GM19463 (cell line): ENCODE measurements at regions not wholly inside any gene's neighbourhood (a gene's known extent, or its start where the extent isn't known, plus 50 kb on each side); places are given as distances from the start of the nearest gene placed in this dataset.

Source experiments
- ATAC-seq: cut with Tn5 transposase; IDR thresholded peaks from one replicate; pipeline ENCODE4 v1.9.1; 2021; ENCODE audit warnings: mild to moderate bottlenecking, moderate library complexity; ENCODE audit not compliant: unreplicated experiment

- no peak for ATAC-seq
These were observed 383.6 kb upstream of the SALL3 start for GRCh38 chr18:78595924-78596573.

DNA sequence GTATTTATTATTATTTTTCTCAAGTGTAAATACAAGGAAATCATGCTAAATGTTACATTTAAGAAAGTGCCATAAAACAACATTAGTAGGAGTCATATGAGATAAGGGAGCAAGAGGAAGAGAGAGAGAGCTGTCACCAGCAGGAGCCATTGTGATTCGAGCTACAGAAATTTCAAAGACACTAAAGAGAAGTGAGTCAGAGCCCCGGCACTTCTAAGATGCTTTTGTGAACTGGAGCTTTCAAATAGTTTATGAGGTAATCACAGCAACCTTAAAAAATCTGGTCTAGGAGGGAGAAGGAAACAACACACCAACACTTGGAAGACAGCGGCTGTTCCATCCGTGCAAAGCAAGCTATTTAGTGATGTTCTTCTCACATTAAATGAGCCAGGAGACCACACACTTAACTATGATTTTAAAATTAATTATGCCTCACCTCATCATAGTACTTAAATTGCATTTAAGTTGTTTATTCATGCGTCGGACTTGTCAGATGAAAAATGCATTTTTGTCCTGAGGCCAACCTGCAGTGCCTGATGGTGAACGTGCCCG is 382.7 kb upstream of the SALL3 start:
- no peak for ATAC-seq

DNA sequence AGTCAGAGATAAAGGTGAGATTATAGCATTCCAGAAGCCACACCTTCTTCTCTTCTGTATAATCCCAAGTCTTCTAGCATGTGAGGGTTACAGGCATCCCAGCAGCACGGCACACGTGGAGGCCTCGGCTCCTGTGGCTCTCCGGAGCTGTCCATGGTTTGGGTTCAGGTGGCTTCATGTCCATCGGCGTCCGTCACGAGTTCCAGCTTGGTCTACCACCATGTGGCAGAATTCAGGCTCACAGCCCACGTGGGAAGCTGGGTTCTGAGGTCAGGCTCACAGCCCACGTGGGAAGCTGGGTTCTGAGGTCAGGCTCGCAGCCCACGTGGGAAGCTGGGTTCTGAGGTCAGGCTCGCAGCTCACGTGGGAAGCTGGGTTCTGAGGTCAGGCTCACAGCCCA is 378.3 kb upstream of the SALL3 start:
- ATAC-seq = no peak

DNA sequence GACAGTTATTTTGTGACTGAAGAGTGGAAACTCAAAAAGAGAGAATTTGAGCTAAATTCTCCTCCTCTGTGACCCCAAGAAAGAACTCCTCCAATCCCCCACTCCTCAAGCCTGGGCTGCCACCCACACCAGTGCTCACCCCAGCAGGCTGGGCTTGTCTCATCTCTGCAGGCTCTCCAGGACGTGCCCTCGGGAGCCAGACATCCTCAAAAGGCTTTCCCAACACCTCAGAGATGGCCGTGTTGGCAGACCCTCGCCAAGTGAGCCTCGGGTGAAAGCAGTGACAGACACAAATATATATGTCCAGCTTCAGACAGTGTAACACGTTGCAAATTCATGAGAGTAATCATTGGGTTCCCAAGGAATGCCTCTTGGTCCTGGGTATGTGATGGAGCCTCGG is 377.7 kb upstream of the SALL3 start:
- no peak for ATAC-seq

GRCh38 chr18:78602430-78602829 is 377.2 kb upstream of the SALL3 start:
- no peak for ATAC-seq

DNA sequence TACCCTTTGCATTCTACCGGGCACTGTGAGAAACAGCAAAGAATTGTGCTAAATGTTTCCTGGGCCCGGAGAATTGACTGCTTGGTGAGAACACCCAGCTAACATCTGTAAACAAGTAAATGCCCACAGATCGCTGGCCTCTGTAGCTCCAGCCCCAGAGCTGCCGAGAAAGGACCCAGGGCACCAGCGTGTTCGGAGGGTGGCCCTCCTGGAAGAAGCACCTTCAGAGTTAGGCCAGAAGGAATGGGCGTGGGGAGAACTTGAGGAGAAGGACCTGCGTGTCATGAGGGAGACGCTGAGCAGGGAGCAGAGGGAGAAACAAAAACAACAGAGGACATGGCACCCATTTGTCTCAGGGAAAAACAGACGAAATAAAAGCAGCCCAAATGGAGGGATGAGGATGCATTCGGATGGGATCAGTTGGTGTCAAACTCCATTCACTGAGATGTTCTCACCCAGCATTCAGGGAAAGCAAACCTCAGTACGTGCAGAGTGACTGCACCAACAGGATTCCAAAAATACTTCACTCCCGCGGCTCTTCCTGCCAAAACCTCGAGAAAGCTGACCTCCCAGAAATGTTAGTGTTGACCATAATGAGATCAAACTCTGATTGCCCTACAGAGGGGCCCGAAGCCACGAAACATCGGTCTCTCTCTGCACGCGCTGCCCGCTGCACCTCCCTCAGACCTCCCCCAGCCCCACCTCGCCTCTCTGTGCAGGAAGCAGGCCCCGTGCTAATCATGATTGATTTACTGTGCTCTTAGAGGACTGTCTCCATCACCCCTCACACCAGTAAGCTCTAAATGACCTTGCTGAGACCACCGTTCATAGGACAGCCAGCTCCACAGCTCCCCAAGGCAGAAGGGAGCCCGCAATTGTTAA is 376.3 kb upstream of the SALL3 start:
- no peak for ATAC-seq

DNA sequence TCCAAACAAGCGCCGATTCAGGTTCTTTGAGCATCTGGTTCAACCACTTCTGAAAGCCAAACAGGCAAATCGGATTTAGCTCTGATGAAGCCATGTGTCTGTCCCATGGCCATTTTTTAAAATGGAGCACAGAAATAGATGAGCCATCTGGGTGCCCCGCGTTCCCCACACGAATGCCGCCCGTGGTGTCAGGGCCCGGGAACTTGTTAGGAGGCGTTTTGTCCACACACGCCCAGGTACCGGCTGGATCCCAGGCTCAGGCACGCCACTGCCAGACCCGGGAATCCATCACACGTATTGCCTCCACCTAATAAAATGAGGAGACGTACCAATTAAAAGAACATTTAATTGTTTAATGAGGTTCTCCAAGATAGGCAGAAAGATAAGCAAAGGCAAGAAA is 374.4 kb upstream of the SALL3 start:
- ATAC-seq = no peak

DNA sequence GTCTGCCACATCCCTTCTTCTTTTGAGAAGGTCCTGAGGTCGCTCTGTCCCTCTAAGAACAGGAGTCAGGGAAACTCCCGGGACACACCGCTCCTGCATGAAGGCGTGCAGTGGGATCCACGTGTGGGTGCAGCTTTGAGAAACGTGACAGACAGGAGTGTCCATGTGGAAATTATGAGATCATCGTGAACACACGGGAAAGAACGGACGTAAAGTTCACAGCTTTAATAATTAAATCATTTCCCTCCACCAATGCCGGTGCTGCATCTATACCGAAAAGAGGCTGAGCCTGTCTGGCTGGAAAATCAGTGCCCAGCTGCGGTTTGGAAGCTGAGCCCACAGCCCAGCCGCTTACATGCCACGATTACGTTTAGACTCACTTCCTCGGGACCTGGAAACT is 372.4 kb upstream of the SALL3 start:
- ATAC-seq = no peak

GRCh38 chr18:78607784-78608183 is 371.8 kb upstream of the SALL3 start:
- ATAC-seq = no peak

DNA sequence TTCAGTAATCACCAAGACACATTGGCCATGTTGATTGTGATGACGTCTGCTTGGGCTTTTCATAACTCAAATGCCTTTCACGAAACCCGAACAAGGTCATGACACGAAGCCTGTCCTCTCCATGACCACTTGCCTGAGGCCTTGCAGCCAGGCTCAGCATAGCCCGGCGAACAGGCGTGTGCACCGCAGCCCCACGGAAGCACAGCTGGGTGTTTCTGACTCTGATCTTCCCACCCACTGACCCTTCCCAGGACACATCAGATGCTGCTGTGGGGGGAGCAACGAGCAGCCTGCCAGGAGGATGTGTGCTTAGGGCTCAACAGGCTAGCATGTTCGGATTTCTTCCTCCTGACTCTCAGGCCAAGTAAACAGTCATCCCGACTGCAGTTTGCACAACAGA is 369.4 kb upstream of the SALL3 start:
- no peak for ATAC-seq

- no peak for ATAC-seq
These were observed 368.3 kb upstream of the SALL3 start for GRCh38 chr18:78611201-78611800.

DNA sequence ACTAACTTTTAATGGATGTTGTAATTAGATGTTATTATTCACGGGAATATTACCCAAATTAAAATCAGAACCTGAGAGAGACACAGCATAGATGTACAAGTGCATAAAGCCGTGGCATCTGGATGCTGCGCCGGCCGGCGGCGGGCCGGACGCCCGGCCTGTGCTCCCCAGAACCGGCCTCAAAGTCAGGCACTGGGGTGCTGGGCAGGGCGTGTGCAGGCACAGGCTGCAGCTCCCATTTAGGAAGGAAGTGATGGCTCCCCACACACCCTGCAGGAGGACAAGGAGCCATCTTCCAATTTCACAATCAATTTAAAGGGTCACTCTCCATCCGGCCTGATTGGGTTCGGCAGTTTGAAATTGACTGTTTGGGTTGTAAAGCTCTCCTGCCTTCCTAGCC is 367.7 kb upstream of the SALL3 start:
- ATAC-seq = no peak

DNA sequence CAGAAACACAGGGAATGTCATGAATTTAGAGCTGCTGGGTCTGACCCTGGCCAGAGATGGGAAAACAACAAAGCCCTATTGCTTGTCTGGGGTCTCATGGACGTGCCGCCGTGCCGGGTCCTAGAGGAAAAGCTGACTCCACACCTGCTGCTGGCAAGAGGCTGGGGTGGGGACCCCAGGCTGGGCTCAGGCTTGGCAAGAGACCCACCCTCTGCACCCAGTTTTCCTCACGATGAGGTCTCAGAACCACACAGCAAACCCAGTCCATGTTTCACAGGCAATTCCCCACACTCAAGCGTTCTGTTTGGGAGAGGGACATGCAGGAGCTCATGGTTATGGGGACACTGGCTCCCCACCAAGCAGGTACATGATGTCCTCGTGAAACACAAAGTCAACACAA is 367.3 kb upstream of the SALL3 start:
- no peak for ATAC-seq

DNA sequence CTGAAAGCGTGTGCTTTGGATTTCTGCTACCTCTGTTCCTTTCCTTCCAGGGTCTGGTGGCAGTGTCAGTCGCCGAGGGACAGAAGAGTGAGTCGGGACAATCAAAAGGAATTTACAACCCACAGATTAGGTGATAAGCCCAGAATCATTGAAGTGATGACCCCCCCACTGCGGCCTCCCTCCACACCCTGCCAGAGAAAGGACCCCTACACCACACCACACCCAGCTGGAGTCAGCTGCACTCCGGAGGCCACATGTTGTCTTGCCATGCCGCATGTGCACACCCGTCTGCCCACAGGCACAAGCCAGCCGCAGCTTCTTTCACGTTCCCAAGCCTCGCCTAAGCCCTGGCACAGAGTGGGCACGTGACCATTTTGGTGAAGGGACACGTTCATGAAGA is 366.8 kb upstream of the SALL3 start:
- ATAC-seq = no peak

- no peak for ATAC-seq
These were observed 360.9 kb upstream of the SALL3 start for GRCh38 chr18:78618726-78619125.

- ATAC-seq = no peak
These were observed 359.8 kb upstream of the SALL3 start for GRCh38 chr18:78619854-78620253.

- no peak for ATAC-seq
These were observed 359.3 kb upstream of the SALL3 start for GRCh38 chr18:78620326-78620725.

- ATAC-seq = no peak
These were observed 358.4 kb upstream of the SALL3 start for GRCh38 chr18:78621141-78621755.

DNA sequence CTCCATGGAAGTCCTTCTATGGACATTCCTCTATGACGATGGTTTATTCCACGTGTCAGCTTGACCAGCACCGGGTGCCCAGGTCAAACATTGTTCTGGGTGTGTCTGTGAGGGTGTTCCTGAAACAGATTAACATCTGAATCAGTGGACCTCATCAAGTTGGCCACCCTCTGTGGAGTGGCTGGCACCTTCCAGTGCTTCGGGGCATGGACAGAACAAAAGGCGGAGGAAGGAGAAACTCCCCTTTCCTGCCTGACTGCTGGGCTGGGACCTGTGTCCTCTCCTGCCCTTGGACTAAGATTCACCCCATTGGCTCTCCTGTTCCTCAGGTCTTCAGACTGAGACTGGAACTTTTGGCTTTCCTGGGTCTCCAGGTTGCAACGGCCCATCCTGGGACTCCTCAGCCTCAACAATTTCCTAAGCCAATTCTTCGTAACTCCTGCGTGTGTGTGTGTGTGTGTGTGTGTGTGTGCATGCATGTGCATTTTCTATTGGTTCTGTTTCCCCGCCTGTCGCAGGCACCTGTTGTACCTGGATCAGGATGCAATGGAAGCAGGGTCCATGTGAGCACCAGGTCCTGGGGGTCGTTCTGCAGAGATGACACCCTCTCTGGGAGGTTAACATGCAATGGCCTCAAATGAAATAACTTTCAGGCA is 357.2 kb upstream of the SALL3 start:
- ATAC-seq = no peak

DNA sequence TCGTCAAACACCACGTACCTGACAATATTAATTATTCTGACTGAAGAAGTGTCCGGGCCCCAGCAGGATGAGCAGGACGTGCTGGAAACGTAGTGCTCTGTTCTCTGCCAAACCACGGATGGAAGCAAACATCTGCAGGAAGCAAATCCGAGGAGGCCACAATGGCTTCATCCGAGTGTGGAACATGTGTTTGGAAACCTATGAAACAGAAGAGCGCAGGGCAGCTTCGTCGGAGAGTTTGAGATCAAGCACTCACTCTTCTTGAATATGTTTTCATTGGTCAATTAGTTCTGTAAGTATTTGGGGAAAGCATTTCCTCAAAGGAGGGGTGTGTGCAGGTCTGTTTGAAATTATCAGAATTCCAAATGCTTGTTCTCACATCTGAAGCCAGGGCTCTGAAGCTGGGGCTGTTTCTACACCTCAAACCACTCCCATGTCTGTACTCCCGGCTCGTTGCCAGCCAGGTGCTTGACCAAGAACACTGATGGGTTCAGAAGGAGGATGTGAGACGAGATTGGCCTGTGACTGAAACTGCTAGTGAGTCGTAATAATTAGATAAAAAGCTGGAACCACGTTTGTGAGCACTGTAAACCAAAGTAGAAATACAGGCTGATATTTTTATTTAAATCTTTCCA is 356.6 kb upstream of the SALL3 start:
- ATAC-seq = no peak
